ENCODE measurements at regions not wholly inside any gene's neighbourhood (a gene's known extent, or its start where the extent isn't known, plus 50 kb on each side); places are given as distances from the start of the nearest gene placed in this dataset.
"Not testable (repeated sequence)": the region's sequence is repeated elsewhere in the genome, so short reads cannot be mapped to it uniquely, and the experiment has no call there.

DNA sequence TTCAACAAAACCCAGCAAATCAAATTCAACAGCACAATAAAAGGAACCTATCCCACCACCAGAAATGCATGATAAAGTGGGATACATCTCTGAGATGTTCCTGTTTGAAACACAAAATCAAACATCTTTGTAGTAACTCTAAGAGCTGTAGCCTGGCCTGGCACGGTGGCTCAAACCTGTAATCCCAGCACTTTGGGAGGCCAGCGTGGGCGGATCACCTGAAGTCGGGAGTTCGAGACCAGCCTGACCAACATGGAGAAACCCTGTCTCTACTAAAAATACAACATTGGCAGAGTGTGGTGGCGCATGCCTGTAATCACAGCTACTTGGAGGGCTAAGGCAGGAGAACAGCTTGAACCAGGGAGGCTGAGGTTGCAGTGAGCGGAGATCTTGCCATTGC is 202.8 kb upstream of the POTEB2 start:
- TF ChIP-seq EZH2 (IDR thresholded peaks at IDR 0.05; ENCODE audit: low read depth, unreplicated experiment); POLR2AphosphoS5 (IDR thresholded peaks at IDR 0.05; ENCODE audit: low read depth): not testable (repeated sequence)

Data from GM23338 (cell line).